ENCODE measurements at regions not wholly inside any gene's neighbourhood (a gene's known extent, or its start where the extent isn't known, plus 50 kb on each side); places are given as distances from the start of the nearest gene placed in this dataset.
"Not testable (repeated sequence)": the region's sequence is repeated elsewhere in the genome, so short reads cannot be mapped to it uniquely, and the experiment has no call there.

DNA sequence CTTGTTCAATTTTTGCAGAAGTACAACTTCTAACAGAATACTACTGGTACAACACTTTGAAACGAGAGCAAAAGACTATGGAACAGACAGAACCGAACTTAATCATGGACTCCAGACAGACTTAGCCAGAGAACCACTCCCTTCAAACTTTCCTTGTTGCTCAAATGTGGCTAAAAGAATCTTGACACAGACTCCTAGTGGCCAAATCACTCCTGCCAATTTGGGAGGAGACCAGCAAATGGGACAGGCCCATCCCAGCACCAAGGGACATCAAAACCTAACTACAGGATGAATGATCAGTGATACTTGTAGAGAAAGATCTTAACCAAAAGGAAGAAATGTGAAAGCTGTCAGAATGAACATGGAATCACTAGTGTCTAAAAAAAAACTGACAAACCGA lies 154.0 kb downstream of the MATN1 start:
- Histone ChIP-seq H3K36me3 (ENCODE audit: insufficient read depth) (no peaks in the 10 kb centered on the region), H3K4me2 (no peak overlapping the region), H3K27ac (no peak overlapping the region), H3K4me3 (IDR thresholded peaks at IDR 0.05; ENCODE audit: insufficient read depth, low read depth, low read length) (no peak overlapping the region), H3K4me1 (ENCODE audit: low read depth, poor library complexity, severe bottlenecking) (no peaks in the 10 kb centered on the region), H2AFZ (ENCODE audit: low read depth) (no peak overlapping the region), H4K20me1 (ENCODE audit: insufficient read depth) (no peaks in the 10 kb centered on the region), H3K27me3 (ENCODE audit: insufficient read depth, low read depth) (no peaks in the 10 kb centered on the region; the same call in 1 of the 2 replicates), H3K9ac (no peak overlapping the region), H3K79me2 (ENCODE audit: insufficient read depth, low read depth) (no peaks in the 10 kb centered on the region)
- TF ChIP-seq, protein P1, sequence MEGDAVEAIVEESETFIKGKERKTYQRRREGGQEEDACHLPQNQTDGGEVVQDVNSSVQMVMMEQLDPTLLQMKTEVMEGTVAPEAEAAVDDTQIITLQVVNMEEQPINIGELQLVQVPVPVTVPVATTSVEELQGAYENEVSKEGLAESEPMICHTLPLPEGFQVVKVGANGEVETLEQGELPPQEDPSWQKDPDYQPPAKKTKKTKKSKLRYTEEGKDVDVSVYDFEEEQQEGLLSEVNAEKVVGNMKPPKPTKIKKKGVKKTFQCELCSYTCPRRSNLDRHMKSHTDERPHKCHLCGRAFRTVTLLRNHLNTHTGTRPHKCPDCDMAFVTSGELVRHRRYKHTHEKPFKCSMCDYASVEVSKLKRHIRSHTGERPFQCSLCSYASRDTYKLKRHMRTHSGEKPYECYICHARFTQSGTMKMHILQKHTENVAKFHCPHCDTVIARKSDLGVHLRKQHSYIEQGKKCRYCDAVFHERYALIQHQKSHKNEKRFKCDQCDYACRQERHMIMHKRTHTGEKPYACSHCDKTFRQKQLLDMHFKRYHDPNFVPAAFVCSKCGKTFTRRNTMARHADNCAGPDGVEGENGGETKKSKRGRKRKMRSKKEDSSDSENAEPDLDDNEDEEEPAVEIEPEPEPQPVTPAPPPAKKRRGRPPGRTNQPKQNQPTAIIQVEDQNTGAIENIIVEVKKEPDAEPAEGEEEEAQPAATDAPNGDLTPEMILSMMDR (conservative IDR thresholded peaks at IDR 0.05; ENCODE audit: low read depth, low read length) = no peak

DNA sequence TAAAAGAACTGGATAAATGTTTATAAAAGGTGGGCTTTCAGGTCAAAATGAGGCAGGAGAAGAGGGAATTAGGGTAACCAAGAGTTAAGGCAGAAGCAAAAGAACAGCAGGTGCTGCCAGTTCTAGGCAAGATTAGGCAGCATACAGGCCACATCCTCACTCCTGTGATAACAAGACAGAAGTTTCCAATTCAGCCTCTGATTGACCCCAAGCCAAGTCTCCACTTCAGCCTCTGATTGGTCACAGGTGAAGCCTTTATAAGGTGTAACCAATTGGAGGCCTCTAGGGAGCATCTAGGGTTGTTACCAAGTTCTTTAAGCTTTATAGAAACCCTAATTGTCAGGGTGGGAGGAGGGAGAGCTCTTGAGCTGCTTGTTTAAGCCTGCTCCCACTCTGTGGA lies 160.8 kb downstream of the MATN1 start:
- H3K4me3 ChIP-seq (IDR thresholded peaks at IDR 0.05; ENCODE audit: insufficient read depth, low read depth, low read length) = no peak overlapping the region
- no peaks in the 10 kb centered on the region for H3K79me2 ChIP-seq (ENCODE audit: insufficient read depth, low read depth)
- H3K27me3 ChIP-seq (ENCODE audit: insufficient read depth, low read depth) = no peaks in the 10 kb centered on the region; the same call in 1 of the 2 replicates
- no peaks in the 10 kb centered on the region for H4K20me1 ChIP-seq (ENCODE audit: insufficient read depth)
- no peak overlapping the region for H3K27ac ChIP-seq
- H3K36me3 ChIP-seq (ENCODE audit: insufficient read depth) = no peaks in the 10 kb centered on the region
- no peaks in the 10 kb centered on the region for H3K4me1 ChIP-seq (ENCODE audit: low read depth, poor library complexity, severe bottlenecking)
- TF ChIP-seq, protein P1 (conservative IDR thresholded peaks at IDR 0.05; ENCODE audit: low read depth, low read length) = no peak
- no peak overlapping the region for H3K4me2 ChIP-seq
- no peak overlapping the region for H2AFZ ChIP-seq (ENCODE audit: low read depth)
- H3K9ac ChIP-seq = no peak overlapping the region

DNA sequence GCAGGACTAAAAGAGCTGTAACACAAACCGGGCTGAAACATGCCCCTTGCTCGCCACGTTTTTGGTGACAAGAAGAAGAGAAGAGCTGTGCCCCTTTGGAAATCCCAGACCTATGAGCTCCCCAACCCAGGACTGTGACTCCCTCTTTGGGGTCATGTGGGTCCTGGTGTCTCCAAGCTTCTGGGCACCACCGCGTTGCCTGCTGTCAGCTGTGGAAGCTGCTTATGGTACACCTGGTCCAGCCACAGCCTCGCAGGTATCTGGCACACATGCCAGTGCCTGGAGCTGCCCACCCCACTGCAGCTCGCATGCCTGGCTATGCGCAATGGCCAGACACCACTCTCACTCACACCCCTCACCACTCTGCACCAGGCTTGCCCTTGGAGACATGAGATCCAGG lies 171.8 kb downstream of the MATN1 start:
- Histone ChIP-seq H3K4me3 (IDR thresholded peaks at IDR 0.05; ENCODE audit: insufficient read depth, low read depth, low read length) (no peak overlapping the region), H3K9ac (no peak overlapping the region), H3K79me2 (ENCODE audit: insufficient read depth, low read depth) (no peaks in the 10 kb centered on the region), H4K20me1 (ENCODE audit: insufficient read depth) (no peaks in the 10 kb centered on the region), H3K27me3 (ENCODE audit: insufficient read depth, low read depth) (0 out of 2 replicates have a peak, but pooled peaks cover 2% of the 10 kb centered on the region), H2AFZ (ENCODE audit: low read depth) (no peak overlapping the region), H3K4me2 (no peak overlapping the region), H3K27ac (no peak overlapping the region), H3K4me1 (ENCODE audit: low read depth, poor library complexity, severe bottlenecking) (no peaks in the 10 kb centered on the region), H3K36me3 (ENCODE audit: insufficient read depth) (no peaks in the 10 kb centered on the region; the same call in 1 of the 2 replicates)
- TF ChIP-seq, protein P1 (conservative IDR thresholded peaks at IDR 0.05; ENCODE audit: low read depth, low read length) = no peak

DNA sequence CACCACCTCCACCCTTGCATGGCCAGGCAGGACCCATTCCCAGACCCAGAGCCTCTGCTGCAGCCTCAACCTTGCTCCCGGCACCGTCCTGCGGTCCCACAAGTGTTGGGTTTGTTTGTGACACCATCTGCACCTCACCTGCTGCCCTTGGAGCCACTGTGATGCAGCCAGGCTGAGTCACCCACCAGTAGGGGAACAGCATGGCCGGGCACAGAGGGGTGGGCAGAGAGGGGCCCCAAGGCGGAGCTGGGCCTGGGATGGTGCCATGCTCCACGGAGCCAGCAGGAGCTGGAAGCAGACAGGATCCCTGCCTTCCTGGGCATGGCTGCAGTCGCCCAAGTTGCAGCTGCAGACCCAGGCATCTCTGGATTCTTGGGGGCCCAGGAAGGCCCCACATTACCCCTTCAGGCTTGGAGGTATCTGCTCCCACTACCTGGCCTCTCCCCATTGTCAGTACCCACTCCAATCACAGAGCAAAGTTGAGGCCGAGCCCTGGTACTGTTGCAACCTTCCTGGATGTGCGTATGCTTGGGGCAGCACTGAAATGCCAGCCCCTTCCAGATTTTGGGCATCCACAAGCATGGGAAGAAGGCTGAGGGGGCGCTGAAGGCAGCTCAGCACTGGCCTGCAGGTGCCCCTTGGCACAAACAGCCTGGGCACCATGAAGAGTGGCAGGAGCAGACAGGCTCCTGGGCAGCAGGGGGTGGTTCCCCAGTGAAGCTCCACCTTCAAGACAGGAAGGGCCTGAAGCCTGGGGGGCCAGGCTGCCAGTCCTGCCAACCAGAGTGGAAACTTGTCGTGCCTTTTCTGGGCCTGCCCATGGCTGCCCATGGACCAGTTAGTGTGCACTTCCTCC lies 172.8 kb downstream of the MATN1 start:
- Histone ChIP-seq H3K4me1 (ENCODE audit: low read depth, poor library complexity, severe bottlenecking) (no peaks in the 10 kb centered on the region), H4K20me1 (ENCODE audit: insufficient read depth) (no peaks in the 10 kb centered on the region), H3K79me2 (ENCODE audit: insufficient read depth, low read depth) (no peaks in the 10 kb centered on the region), H3K4me3 (IDR thresholded peaks at IDR 0.05; ENCODE audit: insufficient read depth, low read depth, low read length) (no peak overlapping the region), H3K4me2 (no peak overlapping the region), H2AFZ (ENCODE audit: low read depth) (no peak overlapping the region), H3K27me3 (ENCODE audit: insufficient read depth, low read depth) (0 out of 2 replicates have a peak, but pooled peaks cover 2% of the 10 kb centered on the region), H3K27ac (no peak overlapping the region), H3K36me3 (ENCODE audit: insufficient read depth) (no peaks in the 10 kb centered on the region; the same call in 1 of the 2 replicates), H3K9ac (no peak overlapping the region)
- TF ChIP-seq, protein P1 (conservative IDR thresholded peaks at IDR 0.05; ENCODE audit: low read depth, low read length) = no peak

DNA sequence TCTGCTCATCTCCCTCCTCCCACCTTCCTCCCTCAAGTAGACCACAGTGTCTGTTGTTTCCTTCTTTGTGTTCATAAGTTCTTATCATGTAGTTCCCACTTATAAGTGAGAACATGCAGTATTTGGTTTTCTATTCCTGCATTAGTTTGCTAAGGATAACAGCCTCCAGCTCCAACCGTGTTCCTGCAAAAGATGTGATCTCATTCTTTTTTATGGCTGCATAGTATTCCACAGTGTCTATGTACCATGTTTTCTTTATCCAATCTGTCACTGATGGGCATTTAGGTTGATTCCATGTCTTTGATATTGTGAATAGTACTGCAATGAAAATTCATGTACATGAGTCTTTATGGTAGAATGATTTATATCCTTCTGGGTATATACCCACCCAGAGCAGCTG lies 173.5 kb downstream of the MATN1 start:
- not testable (repeated sequence) for H3K27ac ChIP-seq

More for the DNA sequence above, 173.5 kb downstream of the MATN1 start:
- H3K4me1 ChIP-seq (ENCODE audit: low read depth, poor library complexity, severe bottlenecking); H2AFZ ChIP-seq (ENCODE audit: low read depth); H3K9ac ChIP-seq; H3K27me3 ChIP-seq (ENCODE audit: insufficient read depth, low read depth); H3K4me3 ChIP-seq (IDR thresholded peaks at IDR 0.05; ENCODE audit: insufficient read depth, low read depth, low read length); H3K4me2 ChIP-seq; H4K20me1 ChIP-seq (ENCODE audit: insufficient read depth); H3K36me3 ChIP-seq (ENCODE audit: insufficient read depth); H3K79me2 ChIP-seq (ENCODE audit: insufficient read depth, low read depth): not testable (repeated sequence)

All from KMS-11 (cell line).